ENCODE measurements at regions not wholly inside any gene's neighbourhood (a gene's known extent, or its start where the extent isn't known, plus 50 kb on each side); places are given as distances from the start of the nearest gene placed in this dataset.

DNA sequence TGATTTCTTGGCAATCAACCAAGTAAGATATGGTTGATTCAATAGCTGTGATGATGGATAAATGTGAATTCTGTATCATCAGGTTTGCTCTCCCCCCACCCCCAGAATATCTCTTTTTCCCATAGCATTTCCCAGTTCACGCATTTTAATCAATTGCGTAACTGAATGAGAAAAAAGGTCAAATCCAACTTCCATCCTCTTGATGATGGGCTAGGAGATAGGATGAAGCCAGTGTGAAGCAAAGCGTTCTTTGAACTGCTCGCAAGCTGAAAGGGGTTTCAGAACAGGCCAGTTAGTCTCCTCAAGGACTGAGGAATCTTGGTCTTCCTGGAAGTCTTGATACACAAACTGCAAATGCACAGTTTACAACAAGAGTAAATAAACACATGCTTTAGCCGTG, 94.5 kb upstream of the ARMC3 start:
- Histone ChIP-seq H3K36me3 (replicated peaks in 1 of 2; ENCODE audit: control insufficient read depth in 2 of 2, insufficient read depth in 2 of 2, low read length in 2 of 2) (no peaks in the 10 kb centered on the region), H2BK15ac (ENCODE audit: low read length) (no peak overlapping the region), H3K18ac (ENCODE audit: low read length) (no peak overlapping the region), H3K4me1 (ENCODE audit: control insufficient read depth in 2 of 2, insufficient read depth in 1 of 2, low read depth in 1 of 2, low read length in 2 of 2) (no peaks in the 10 kb centered on the region), H4K91ac (ENCODE audit: low read depth, low read length, poor library complexity) (no peak overlapping the region), H3K27ac (replicated peaks; ENCODE audit: low read length) (no peak overlapping the region), H3K23ac (ENCODE audit: low read depth, low read length, poor library complexity) (no peak overlapping the region), H2BK5ac (ENCODE audit: low read length) (no peak overlapping the region), H2BK12ac (ENCODE audit: low read length) (no peak overlapping the region), H3K4ac (ENCODE audit: low read length) (no peak overlapping the region), H3K4me2 (ENCODE audit: insufficient read depth, low read length, poor library complexity, severe bottlenecking) (no peak overlapping the region), H3K14ac (ENCODE audit: low read length) (no peak overlapping the region), H2AK5ac (ENCODE audit: low read depth, low read length) (no peak overlapping the region), H3K79me1 (ENCODE audit: low read depth, low read length) (no peaks in the 10 kb centered on the region), H3K27me3 (ENCODE audit: control insufficient read depth in 3 of 3, insufficient read depth in 3 of 3, low read depth in 1 of 3, low read length in 3 of 3) (no peaks in the 10 kb centered on the region), H2BK120ac (ENCODE audit: low read depth, low read length) (no peak overlapping the region), H3K9me3 (replicated peaks in 1 of 2; ENCODE audit: control insufficient read depth in 2 of 2, insufficient read depth in 1 of 2, low read depth in 1 of 2, low read length in 2 of 2) (no peaks in the 10 kb centered on the region), H3K4me3 (ENCODE audit: low read length in 2 of 2) (no peak overlapping the region), H2AFZ (ENCODE audit: low read length) (no peak overlapping the region), H3K9ac (ENCODE audit: low read depth, low read length, poor library complexity) (no peak overlapping the region), H4K8ac (ENCODE audit: low read depth, low read length) (no peak overlapping the region)
- no CpG with 5 or more reads among the region's 5 CpGs for WGBS, 2 donors (ENCODE audit: extremely low coverage in 2 of 2, insufficient read length in 2 of 2, insufficient replicate concordance in 1 of 2)
- DNase-seq (ENCODE audit: low spot score): no peak

DNA sequence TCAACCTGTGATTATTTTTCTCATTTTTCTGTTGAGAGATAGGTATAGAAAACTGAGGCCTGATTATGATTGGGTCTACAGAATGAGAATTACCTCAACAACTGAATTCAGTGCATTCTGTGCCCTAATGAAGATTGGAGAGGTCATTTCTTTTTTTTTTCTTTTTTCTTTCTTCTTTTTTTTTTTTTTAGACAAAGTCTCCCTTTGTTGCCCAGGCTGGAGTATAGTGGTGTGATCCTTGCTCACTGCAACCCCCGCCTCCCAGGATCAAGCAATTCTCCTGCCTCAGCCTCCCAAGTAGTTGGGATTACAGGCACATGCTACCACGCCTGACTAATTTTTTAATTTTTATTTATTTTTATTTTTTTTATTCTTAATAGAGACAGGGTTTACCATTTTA, 95.0 kb upstream of the ARMC3 start:
- WGBS, 2 donors (ENCODE audit: extremely low coverage in 2 of 2, insufficient read length in 2 of 2, insufficient replicate concordance in 1 of 2): no CpG with 5 or more reads among the region's 2 CpGs
- Histone ChIP-seq H3K18ac (ENCODE audit: low read length) (no peak overlapping the region), H2BK120ac (ENCODE audit: low read depth, low read length) (no peak overlapping the region), H4K91ac (ENCODE audit: low read depth, low read length, poor library complexity) (no peak overlapping the region), H3K36me3 (replicated peaks in 1 of 2; ENCODE audit: control insufficient read depth in 2 of 2, insufficient read depth in 2 of 2, low read length in 2 of 2) (no peaks in the 10 kb centered on the region), H2AFZ (ENCODE audit: low read length) (no peak overlapping the region), H3K79me1 (ENCODE audit: low read depth, low read length) (no peaks in the 10 kb centered on the region), H2BK15ac (ENCODE audit: low read length) (no peak overlapping the region), H3K4me3 (ENCODE audit: low read length in 2 of 2) (no peak overlapping the region), H3K23ac (ENCODE audit: low read depth, low read length, poor library complexity) (no peak overlapping the region), H3K4me1 (ENCODE audit: control insufficient read depth in 2 of 2, insufficient read depth in 1 of 2, low read depth in 1 of 2, low read length in 2 of 2) (no peaks in the 10 kb centered on the region), H2BK5ac (ENCODE audit: low read length) (no peak overlapping the region), H2BK12ac (ENCODE audit: low read length) (no peak overlapping the region), H3K27ac (replicated peaks; ENCODE audit: low read length) (no peak overlapping the region), H3K14ac (ENCODE audit: low read length) (no peak overlapping the region), H2AK5ac (ENCODE audit: low read depth, low read length) (no peak overlapping the region), H3K4me2 (ENCODE audit: insufficient read depth, low read length, poor library complexity, severe bottlenecking) (no peak overlapping the region), H3K27me3 (ENCODE audit: control insufficient read depth in 3 of 3, insufficient read depth in 3 of 3, low read depth in 1 of 3, low read length in 3 of 3) (no peaks in the 10 kb centered on the region), H3K9me3 (replicated peaks in 1 of 2; ENCODE audit: control insufficient read depth in 2 of 2, insufficient read depth in 1 of 2, low read depth in 1 of 2, low read length in 2 of 2) (no peaks in the 10 kb centered on the region), H3K4ac (ENCODE audit: low read length) (no peak overlapping the region), H3K9ac (ENCODE audit: low read depth, low read length, poor library complexity) (no peak overlapping the region), H4K8ac (ENCODE audit: low read depth, low read length) (no peak overlapping the region)
- no peak for DNase-seq (ENCODE audit: low spot score)

DNA sequence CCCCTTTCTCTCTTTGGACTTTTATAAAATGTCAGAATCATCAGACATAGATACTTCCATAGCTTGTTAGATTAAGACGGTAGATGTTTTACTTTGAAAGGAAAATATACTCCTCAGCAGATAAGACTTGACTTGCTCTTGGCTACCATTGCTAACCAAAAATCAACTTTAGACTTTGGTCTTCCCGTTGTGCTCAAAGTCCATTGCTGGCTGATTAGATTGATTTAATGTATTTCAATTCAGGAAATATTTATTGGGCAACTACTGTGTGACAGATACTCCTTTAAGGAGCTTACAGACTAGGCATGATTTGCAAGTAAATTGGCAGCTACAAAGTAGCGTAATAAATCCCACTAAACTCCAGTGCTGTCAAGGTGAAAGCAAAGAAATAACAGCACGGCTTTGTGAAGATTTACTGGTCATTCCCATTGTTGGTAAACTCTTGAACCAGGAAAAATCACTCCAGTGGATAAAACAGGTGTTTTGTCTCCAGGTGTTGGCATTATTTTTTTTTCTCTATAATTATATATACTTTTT, 95.7 kb upstream of the ARMC3 start:
- Histone ChIP-seq H3K27ac (replicated peaks; ENCODE audit: low read length) (no peak overlapping the region), H3K18ac (ENCODE audit: low read length) (no peak overlapping the region), H3K4me2 (ENCODE audit: insufficient read depth, low read length, poor library complexity, severe bottlenecking) (no peak overlapping the region), H2BK15ac (ENCODE audit: low read length) (no peak overlapping the region), H3K27me3 (ENCODE audit: control insufficient read depth in 3 of 3, insufficient read depth in 3 of 3, low read depth in 1 of 3, low read length in 3 of 3) (no peaks in the 10 kb centered on the region), H3K4me1 (ENCODE audit: control insufficient read depth in 2 of 2, insufficient read depth in 1 of 2, low read depth in 1 of 2, low read length in 2 of 2) (no peaks in the 10 kb centered on the region), H2AK5ac (ENCODE audit: low read depth, low read length) (no peak overlapping the region), H3K4ac (ENCODE audit: low read length) (no peak overlapping the region), H3K9ac (ENCODE audit: low read depth, low read length, poor library complexity) (no peak overlapping the region), H2BK120ac (ENCODE audit: low read depth, low read length) (no peak overlapping the region), H2BK5ac (ENCODE audit: low read length) (no peak overlapping the region), H4K91ac (ENCODE audit: low read depth, low read length, poor library complexity) (no peak overlapping the region), H4K8ac (ENCODE audit: low read depth, low read length) (no peak overlapping the region), H3K4me3 (ENCODE audit: low read length in 2 of 2) (no peak overlapping the region), H3K23ac (ENCODE audit: low read depth, low read length, poor library complexity) (no peak overlapping the region), H3K36me3 (replicated peaks in 1 of 2; ENCODE audit: control insufficient read depth in 2 of 2, insufficient read depth in 2 of 2, low read length in 2 of 2) (no peaks in the 10 kb centered on the region), H3K79me1 (ENCODE audit: low read depth, low read length) (no peaks in the 10 kb centered on the region), H3K9me3 (replicated peaks in 1 of 2; ENCODE audit: control insufficient read depth in 2 of 2, insufficient read depth in 1 of 2, low read depth in 1 of 2, low read length in 2 of 2) (no peaks in the 10 kb centered on the region), H3K14ac (ENCODE audit: low read length) (no peak overlapping the region), H2AFZ (ENCODE audit: low read length) (no peak overlapping the region), H2BK12ac (ENCODE audit: low read length) (no peak overlapping the region)
- no CpG with 5 or more reads among the region's 4 CpGs for WGBS, 2 donors (ENCODE audit: extremely low coverage in 2 of 2, insufficient read length in 2 of 2, insufficient replicate concordance in 1 of 2)
- no peak for DNase-seq (ENCODE audit: low spot score)

DNA sequence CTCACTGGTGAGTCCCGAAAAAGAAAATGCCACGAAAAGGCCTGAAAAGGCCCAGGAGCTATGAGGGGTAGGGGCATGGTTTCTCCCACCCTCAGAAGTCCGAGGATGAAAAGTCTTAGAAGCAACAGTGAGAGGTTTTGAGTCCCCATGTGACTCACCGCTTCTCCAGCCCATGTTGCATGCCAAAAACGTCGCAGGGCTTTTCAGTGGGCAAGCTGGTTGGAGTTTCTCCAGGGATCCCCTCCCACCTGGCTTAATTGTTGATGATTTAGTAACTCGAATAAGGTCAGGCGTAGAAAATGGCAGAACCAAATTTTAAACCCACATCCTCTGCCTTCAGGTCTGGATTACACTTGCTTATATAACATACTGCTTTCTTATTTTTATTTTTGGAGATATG, 96.3 kb upstream of the ARMC3 start:
- H2AK5ac ChIP-seq (ENCODE audit: low read depth, low read length): no peak overlapping the region
- H3K4me2 ChIP-seq (ENCODE audit: insufficient read depth, low read length, poor library complexity, severe bottlenecking): no peak overlapping the region
- no peak overlapping the region for H3K9ac ChIP-seq (ENCODE audit: low read depth, low read length, poor library complexity)
- no peak for DNase-seq (ENCODE audit: low spot score)
- no peak overlapping the region for H4K8ac ChIP-seq (ENCODE audit: low read depth, low read length)
- no peak overlapping the region for H3K27ac ChIP-seq (replicated peaks; ENCODE audit: low read length)
- H3K23ac ChIP-seq (ENCODE audit: low read depth, low read length, poor library complexity): no peak overlapping the region
- no peaks in the 10 kb centered on the region for H3K9me3 ChIP-seq (replicated peaks in 1 of 2; ENCODE audit: control insufficient read depth in 2 of 2, insufficient read depth in 1 of 2, low read depth in 1 of 2, low read length in 2 of 2)
- H3K36me3 ChIP-seq (replicated peaks in 1 of 2; ENCODE audit: control insufficient read depth in 2 of 2, insufficient read depth in 2 of 2, low read length in 2 of 2): no peaks in the 10 kb centered on the region
- H2BK5ac ChIP-seq (ENCODE audit: low read length): no peak overlapping the region
- H3K4ac ChIP-seq (ENCODE audit: low read length): no peak overlapping the region
- no peak overlapping the region for H2BK12ac ChIP-seq (ENCODE audit: low read length)
- no peak overlapping the region for H3K18ac ChIP-seq (ENCODE audit: low read length)
- H3K27me3 ChIP-seq (ENCODE audit: control insufficient read depth in 3 of 3, insufficient read depth in 3 of 3, low read depth in 1 of 3, low read length in 3 of 3): no peaks in the 10 kb centered on the region
- no peak overlapping the region for H4K91ac ChIP-seq (ENCODE audit: low read depth, low read length, poor library complexity)
- H2BK120ac ChIP-seq (ENCODE audit: low read depth, low read length): no peak overlapping the region
- no peak overlapping the region for H3K4me3 ChIP-seq (ENCODE audit: low read length in 2 of 2)
- H3K4me1 ChIP-seq (ENCODE audit: control insufficient read depth in 2 of 2, insufficient read depth in 1 of 2, low read depth in 1 of 2, low read length in 2 of 2): no peaks in the 10 kb centered on the region
- peak overlapping the region; percentile 56 for H3K14ac ChIP-seq (ENCODE audit: low read length)
- no peak overlapping the region for H2AFZ ChIP-seq (ENCODE audit: low read length)
- no peaks in the 10 kb centered on the region for H3K79me1 ChIP-seq (ENCODE audit: low read depth, low read length)
- no CpG with 5 or more reads among the region's 8 CpGs for WGBS, 2 donors (ENCODE audit: extremely low coverage in 2 of 2, insufficient read length in 2 of 2, insufficient replicate concordance in 1 of 2)
- no peak overlapping the region for H2BK15ac ChIP-seq (ENCODE audit: low read length)

Measured in neuronal stem cell (in vitro differentiated cells).